ENCODE measurements at regions not wholly inside any gene's neighbourhood (a gene's known extent, or its start where the extent isn't known, plus 50 kb on each side); places are given as distances from the start of the nearest gene placed in this dataset.

GRCh38 chr4:38591617-38592337, 72.2 kb upstream of the KLF3 start:
- TF ChIP-seq CTCF (IDR thresholded peaks at IDR 0.05; ENCODE audit: insufficient read depth, low read length, severe bottlenecking) = no peak
- H3K27me3 ChIP-seq (ENCODE audit: control insufficient read depth, insufficient read depth, low read length) = no peaks in the 10 kb centered on the region
- no peak overlapping the region for H3K4me3 ChIP-seq (ENCODE audit: low read depth, low read length)
- no peak for FAIRE-seq
- H3K36me3 ChIP-seq (ENCODE audit: control insufficient read depth, insufficient read depth, low read length) = no peaks in the 10 kb centered on the region
- DNase-seq (ENCODE audit: low read depth) = peak; percentile 64

- TF ChIP-seq CTCF (IDR thresholded peaks at IDR 0.05; ENCODE audit: insufficient read depth, low read length, severe bottlenecking) = no peak
- FAIRE-seq (no peak), DNase-seq (ENCODE audit: low read depth) (no peak)
- no peaks in the 10 kb centered on the region for H3K27me3 ChIP-seq (ENCODE audit: control insufficient read depth, insufficient read depth, low read length)
- no peak overlapping the region for H3K4me3 ChIP-seq (ENCODE audit: low read depth, low read length)
- H3K36me3 ChIP-seq (ENCODE audit: control insufficient read depth, insufficient read depth, low read length) = no peaks in the 10 kb centered on the region
Measured at GRCh38 chr4:38598489-38598888, 65.5 kb upstream of the KLF3 start.

GRCh38 chr4:38600575-38600974, 63.4 kb upstream of the KLF3 start:
- peak; percentile 17 for TF ChIP-seq CTCF (IDR thresholded peaks at IDR 0.05; ENCODE audit: insufficient read depth, low read length, severe bottlenecking)
- H3K4me3 ChIP-seq (ENCODE audit: low read depth, low read length) = no peak overlapping the region
- H3K27me3 ChIP-seq (ENCODE audit: control insufficient read depth, insufficient read depth, low read length) = no peaks in the 10 kb centered on the region
- no peaks in the 10 kb centered on the region for H3K36me3 ChIP-seq (ENCODE audit: control insufficient read depth, insufficient read depth, low read length)
- DNase-seq (ENCODE audit: low read depth) (peak; percentile 28), FAIRE-seq (no peak)

- no peaks in the 10 kb centered on the region for H3K27me3 ChIP-seq (ENCODE audit: control insufficient read depth, insufficient read depth, low read length)
- no peaks in the 10 kb centered on the region for H3K36me3 ChIP-seq (ENCODE audit: control insufficient read depth, insufficient read depth, low read length)
- FAIRE-seq (peak; percentile 77), DNase-seq (ENCODE audit: low read depth) (peak; percentile 85)
- H3K4me3 ChIP-seq (ENCODE audit: low read depth, low read length) = no peak overlapping the region
- no peak for TF ChIP-seq CTCF (IDR thresholded peaks at IDR 0.05; ENCODE audit: insufficient read depth, low read length, severe bottlenecking)
Measured at GRCh38 chr4:38601244-38601915, 62.6 kb upstream of the KLF3 start.

GRCh38 chr4:38601916-38602291, 62.1 kb upstream of the KLF3 start:
- DNase-seq (ENCODE audit: low read depth) (no peak), FAIRE-seq (peak; percentile 50)
- Histone ChIP-seq H3K4me3 (ENCODE audit: low read depth, low read length) (no peak overlapping the region), H3K27me3 (ENCODE audit: control insufficient read depth, insufficient read depth, low read length) (no peaks in the 10 kb centered on the region), H3K36me3 (ENCODE audit: control insufficient read depth, insufficient read depth, low read length) (no peaks in the 10 kb centered on the region)
- no peak for TF ChIP-seq CTCF (IDR thresholded peaks at IDR 0.05; ENCODE audit: insufficient read depth, low read length, severe bottlenecking)
